ENCODE measurements at regions not wholly inside any gene's neighbourhood (a gene's known extent, or its start where the extent isn't known, plus 50 kb on each side); places are given as distances from the start of the nearest gene placed in this dataset.

- H3K27me3 Mint-ChIP-seq = no peaks in the 10 kb centered on the region
- H3K4me1 Mint-ChIP-seq = no peaks in the 10 kb centered on the region
- no peak for DNase-seq
- ChIA-PET POLR2A (no interaction called here), CTCF (interaction anchor here in 1 of 2 donors (0.6 kb wide), 1 partner anchor 81 kb away, joined by 5 read pairs; no protein-coding TSS in a partner anchor)
- H3K4me1 ChIP-seq (ENCODE audit: control insufficient read depth in 1 of 2, extremely low read depth in 1 of 2, insufficient read depth in 2 of 2, low read length in 2 of 2) = no peaks in the 10 kb centered on the region
- WGBS (ENCODE audit: insufficient coverage) = no CpG with 5 or more reads among the region's 3 CpGs
- H3K27me3 ChIP-seq (replicated peaks in 1 of 2; ENCODE audit: control insufficient read depth in 2 of 2, extremely low read depth in 1 of 2, insufficient read depth in 2 of 2, low read length in 1 of 2) = no peaks in the 10 kb centered on the region
- H3K27ac Mint-ChIP-seq = no peak overlapping the region
- H3K27ac ChIP-seq (ENCODE audit: low read length) = no peak overlapping the region
- no peak for ATAC-seq (replicated peaks in 1 of 4)
- no peak overlapping the region for H3K4me3 ChIP-seq (ENCODE audit: control insufficient read depth in 1 of 2, extremely low read depth in 1 of 2, low read length in 1 of 2)
- peaks cover 0 to 6% (median 2%) of the 10 kb centered on the region in 3 donors for H3K9me3 Mint-ChIP-seq
- no peaks in the 10 kb centered on the region for H3K36me3 ChIP-seq (ENCODE audit: control insufficient read depth in 2 of 2, extremely low read depth in 1 of 2, insufficient read depth in 1 of 2, low read length in 1 of 2)
- no peak overlapping the region for H3K4me3 Mint-ChIP-seq
- H3K36me3 Mint-ChIP-seq = no peaks in the 10 kb centered on the region
- H3K9me3 ChIP-seq = no peaks in the 10 kb centered on the region
Observed at GRCh38 chr1:220976390-220976789, 97.1 kb downstream of the HLX start.

- Mint-ChIP-seq H3K9me3 (no peaks in the 10 kb centered on the region), H3K36me3 (no peaks in the 10 kb centered on the region), H3K4me1 (no peaks in the 10 kb centered on the region), H3K27me3 (no peaks in the 10 kb centered on the region), H3K27ac (no peak overlapping the region), H3K4me3 (no peak overlapping the region)
- Histone ChIP-seq H3K27ac (ENCODE audit: low read length) (no peak overlapping the region), H3K36me3 (ENCODE audit: control insufficient read depth in 2 of 2, extremely low read depth in 1 of 2, insufficient read depth in 1 of 2, low read length in 1 of 2) (no peaks in the 10 kb centered on the region), H3K27me3 (replicated peaks in 1 of 2; ENCODE audit: control insufficient read depth in 2 of 2, extremely low read depth in 1 of 2, insufficient read depth in 2 of 2, low read length in 1 of 2) (no peaks in the 10 kb centered on the region), H3K4me1 (ENCODE audit: control insufficient read depth in 1 of 2, extremely low read depth in 1 of 2, insufficient read depth in 2 of 2, low read length in 2 of 2) (no peaks in the 10 kb centered on the region), H3K4me3 (ENCODE audit: control insufficient read depth in 1 of 2, extremely low read depth in 1 of 2, low read length in 1 of 2) (no peak overlapping the region), H3K9me3 (no peaks in the 10 kb centered on the region)
- no peak for ATAC-seq (replicated peaks in 1 of 4)
- ChIA-PET CTCF (no interaction called here), POLR2A (no interaction called here)
- WGBS (ENCODE audit: insufficient coverage) = 33% methylated on average over 1 of the region's 3 CpGs
- no peak for DNase-seq
Observed at GRCh38 chr1:220979371-220979770, 100.1 kb downstream of the HLX start.

DNA sequence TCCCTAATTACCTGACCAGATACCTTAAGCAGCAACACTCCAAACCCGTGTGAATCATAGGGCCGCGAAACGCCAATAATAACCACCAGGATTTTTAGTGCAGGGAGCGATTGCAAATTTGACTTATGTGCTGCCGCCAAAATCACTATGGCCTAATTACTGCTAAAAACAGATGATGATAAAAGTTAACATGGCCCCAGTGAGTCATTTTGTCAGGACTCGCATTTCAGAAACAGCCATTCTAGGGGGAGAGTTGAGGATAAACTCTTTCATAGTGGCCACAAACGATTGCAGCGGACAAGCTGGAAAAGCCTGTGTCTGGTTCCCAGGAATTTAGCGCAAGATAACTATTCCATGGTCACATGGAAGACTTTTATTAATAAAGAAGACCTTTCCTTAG lies 103.4 kb downstream of the HLX start:
- ATAC-seq (replicated peaks in 1 of 4) = no peak
- WGBS (ENCODE audit: insufficient coverage) = 94% methylated on average over 6 of the region's 10 CpGs
- POLR2A ChIA-PET = no interaction called here

DNA sequence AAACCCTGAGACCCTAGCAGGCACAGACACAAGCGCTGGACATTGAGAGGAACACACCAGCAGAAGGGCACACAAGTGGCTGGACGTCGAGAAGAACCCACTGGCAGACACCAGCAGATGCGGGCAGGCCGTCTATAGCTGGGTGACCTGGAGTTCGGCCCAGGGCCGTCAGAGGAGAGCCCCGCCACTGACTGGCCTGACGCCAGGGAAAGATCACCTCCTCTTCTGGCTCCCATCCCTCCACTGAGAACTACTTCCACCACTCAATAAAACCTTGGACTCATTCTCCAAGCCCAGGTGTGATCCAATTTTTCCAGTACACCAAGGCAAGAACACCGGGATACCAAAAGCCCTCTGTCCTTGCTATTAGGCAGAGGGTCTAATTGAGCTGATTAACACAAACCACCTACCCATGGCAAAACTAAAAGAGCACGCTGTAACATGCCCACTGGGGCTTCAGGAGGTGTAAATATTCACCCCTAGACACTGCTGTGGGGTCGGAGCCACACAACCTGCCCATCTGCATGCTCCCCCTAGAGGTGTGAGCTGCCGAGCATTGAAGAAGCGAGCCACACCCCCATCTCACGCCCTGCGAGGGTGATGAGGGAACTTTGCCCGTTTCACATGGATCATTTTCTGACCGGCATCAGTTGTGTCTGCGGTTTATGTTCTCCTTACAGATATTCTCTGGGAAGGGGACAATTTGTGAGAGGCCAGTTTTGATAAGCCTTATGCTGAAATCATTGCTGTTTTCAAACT lies 104.8 kb downstream of the HLX start:
- ChIA-PET POLR2A (no interaction called here), CTCF (no interaction called here)
- H3K27me3 Mint-ChIP-seq = no peaks in the 10 kb centered on the region
- Histone ChIP-seq H3K4me3 (ENCODE audit: control insufficient read depth in 1 of 2, extremely low read depth in 1 of 2, low read length in 1 of 2) (no peak overlapping the region), H3K36me3 (ENCODE audit: control insufficient read depth in 2 of 2, extremely low read depth in 1 of 2, insufficient read depth in 1 of 2, low read length in 1 of 2) (no peaks in the 10 kb centered on the region), H3K9me3 (no peaks in the 10 kb centered on the region), H3K27me3 (replicated peaks in 1 of 2; ENCODE audit: control insufficient read depth in 2 of 2, extremely low read depth in 1 of 2, insufficient read depth in 2 of 2, low read length in 1 of 2) (no peaks in the 10 kb centered on the region), H3K4me1 (ENCODE audit: control insufficient read depth in 1 of 2, extremely low read depth in 1 of 2, insufficient read depth in 2 of 2, low read length in 2 of 2) (no peaks in the 10 kb centered on the region), H3K27ac (ENCODE audit: low read length) (no peak overlapping the region)
- no peak for DNase-seq
- ATAC-seq (replicated peaks in 1 of 4) = no peak
- 87% methylated on average over 17 of the region's 19 CpGs for WGBS (ENCODE audit: insufficient coverage)
- H3K27ac Mint-ChIP-seq = no peak overlapping the region
- H3K4me3 Mint-ChIP-seq = no peak overlapping the region
- no peaks in the 10 kb centered on the region for H3K4me1 Mint-ChIP-seq
- H3K36me3 Mint-ChIP-seq = no peaks in the 10 kb centered on the region
- H3K9me3 Mint-ChIP-seq = peaks cover 0 to 5% (median under 1%) of the 10 kb centered on the region in 3 donors

More for the DNA sequence above, 103.4 kb downstream of the HLX start:
- CTCF ChIA-PET = no interaction called here
- Histone ChIP-seq H3K9me3 (no peaks in the 10 kb centered on the region), H3K4me3 (ENCODE audit: control insufficient read depth in 1 of 2, extremely low read depth in 1 of 2, low read length in 1 of 2) (no peak overlapping the region), H3K27me3 (replicated peaks in 1 of 2; ENCODE audit: control insufficient read depth in 2 of 2, extremely low read depth in 1 of 2, insufficient read depth in 2 of 2, low read length in 1 of 2) (no peaks in the 10 kb centered on the region), H3K4me1 (ENCODE audit: control insufficient read depth in 1 of 2, extremely low read depth in 1 of 2, insufficient read depth in 2 of 2, low read length in 2 of 2) (no peaks in the 10 kb centered on the region), H3K36me3 (ENCODE audit: control insufficient read depth in 2 of 2, extremely low read depth in 1 of 2, insufficient read depth in 1 of 2, low read length in 1 of 2) (no peaks in the 10 kb centered on the region), H3K27ac (ENCODE audit: low read length) (no peak overlapping the region)
- Mint-ChIP-seq H3K36me3 (no peaks in the 10 kb centered on the region), H3K27me3 (no peaks in the 10 kb centered on the region), H3K4me3 (no peak overlapping the region), H3K4me1 (no peaks in the 10 kb centered on the region), H3K27ac (no peak overlapping the region), H3K9me3 (peaks cover 0 to 5% (median 0%) of the 10 kb centered on the region in 3 donors)
- DNase-seq = no peak

DNA sequence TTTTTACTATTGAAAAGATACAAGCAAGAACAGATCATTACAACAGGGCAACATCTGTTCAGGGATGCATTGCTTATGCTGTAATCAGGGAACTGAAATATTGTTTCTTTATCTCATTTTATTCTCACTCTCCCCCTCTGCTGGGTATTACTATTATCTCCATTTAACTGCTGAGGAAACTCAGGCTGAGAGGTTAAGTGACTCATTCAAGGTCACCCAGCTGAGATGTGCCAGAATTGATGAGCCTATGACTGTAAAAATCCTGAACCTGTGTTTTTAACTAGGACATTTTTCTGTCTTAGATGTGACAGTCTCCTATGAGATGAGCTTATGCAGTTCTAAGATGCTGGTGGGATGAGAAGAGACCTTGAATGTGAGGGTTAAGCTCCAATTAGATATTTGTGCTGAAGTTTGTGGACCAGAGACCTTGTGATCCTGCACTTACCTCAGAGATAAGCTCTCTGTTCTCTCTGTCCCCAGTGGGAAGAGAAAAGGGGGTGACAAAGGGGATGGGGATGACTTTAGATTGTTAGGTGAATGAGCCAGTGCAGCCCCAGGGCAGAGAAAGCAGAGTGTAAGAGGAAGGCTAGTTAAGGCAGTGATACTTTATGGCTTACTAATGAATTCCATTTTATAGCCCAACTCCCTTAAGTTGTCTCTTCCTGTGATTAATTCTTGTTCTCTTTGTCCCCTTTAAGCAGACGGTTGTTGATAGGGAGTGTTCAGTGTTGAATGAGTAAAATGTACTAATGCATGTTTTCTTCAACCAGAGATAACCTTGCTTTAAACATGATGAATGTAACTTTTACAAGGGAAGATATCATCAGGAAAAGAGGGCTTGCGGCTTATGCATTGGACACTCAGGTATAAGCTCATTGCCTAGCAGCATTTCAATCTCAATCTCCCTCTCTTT lies 111.4 kb downstream of the HLX start:
- no peak overlapping the region for H3K27ac Mint-ChIP-seq
- CTCF ChIA-PET = no interaction called here
- no peak overlapping the region for H3K4me3 ChIP-seq (ENCODE audit: control insufficient read depth in 1 of 2, extremely low read depth in 1 of 2, low read length in 1 of 2)
- no peaks in the 10 kb centered on the region for H3K36me3 Mint-ChIP-seq
- H3K9me3 ChIP-seq = no peaks in the 10 kb centered on the region
- H3K4me1 ChIP-seq (ENCODE audit: control insufficient read depth in 1 of 2, extremely low read depth in 1 of 2, insufficient read depth in 2 of 2, low read length in 2 of 2) = no peaks in the 10 kb centered on the region
- no CpG with 5 or more reads among the region's 2 CpGs for WGBS (ENCODE audit: insufficient coverage)
- DNase-seq = no peak
- H3K4me3 Mint-ChIP-seq = no peak overlapping the region
- no peaks in the 10 kb centered on the region for H3K36me3 ChIP-seq (ENCODE audit: control insufficient read depth in 2 of 2, extremely low read depth in 1 of 2, insufficient read depth in 1 of 2, low read length in 1 of 2)
- H3K9me3 Mint-ChIP-seq = peaks cover 0 to 3% (median under 1%) of the 10 kb centered on the region in 3 donors
- no peak overlapping the region for H3K27ac ChIP-seq (ENCODE audit: low read length)
- H3K27me3 ChIP-seq (replicated peaks in 1 of 2; ENCODE audit: control insufficient read depth in 2 of 2, extremely low read depth in 1 of 2, insufficient read depth in 2 of 2, low read length in 1 of 2) = no peaks in the 10 kb centered on the region
- POLR2A ChIA-PET = no interaction called here
- ATAC-seq (replicated peaks in 1 of 4) = no peak
- no peaks in the 10 kb centered on the region for H3K4me1 Mint-ChIP-seq
- H3K27me3 Mint-ChIP-seq = peaks cover 0 to 8% of the 10 kb centered on the region in 2 donors

GRCh38 chr1:220991506-220991905 lies 112.3 kb downstream of the HLX start:
- Mint-ChIP-seq H3K9me3 (peaks cover 0 to 3% (median 0%) of the 10 kb centered on the region in 3 donors), H3K27me3 (peaks cover 0 to 8% of the 10 kb centered on the region in 2 donors), H3K27ac (no peak overlapping the region), H3K4me3 (no peak overlapping the region), H3K4me1 (no peaks in the 10 kb centered on the region), H3K36me3 (no peaks in the 10 kb centered on the region)
- H3K4me1 ChIP-seq (ENCODE audit: control insufficient read depth in 1 of 2, extremely low read depth in 1 of 2, insufficient read depth in 2 of 2, low read length in 2 of 2) = no peaks in the 10 kb centered on the region
- no peaks in the 10 kb centered on the region for H3K27me3 ChIP-seq (replicated peaks in 1 of 2; ENCODE audit: control insufficient read depth in 2 of 2, extremely low read depth in 1 of 2, insufficient read depth in 2 of 2, low read length in 1 of 2)
- H3K27ac ChIP-seq (ENCODE audit: low read length) = no peak overlapping the region
- no peaks in the 10 kb centered on the region for H3K36me3 ChIP-seq (ENCODE audit: control insufficient read depth in 2 of 2, extremely low read depth in 1 of 2, insufficient read depth in 1 of 2, low read length in 1 of 2)
- DNase-seq = no peak
- H3K9me3 ChIP-seq = no peaks in the 10 kb centered on the region
- ChIA-PET POLR2A (no interaction called here), CTCF (no interaction called here)
- no CpG with 5 or more reads among the region's 4 CpGs for WGBS (ENCODE audit: insufficient coverage)
- ATAC-seq (replicated peaks in 1 of 4) = no peak
- no peak overlapping the region for H3K4me3 ChIP-seq (ENCODE audit: control insufficient read depth in 1 of 2, extremely low read depth in 1 of 2, low read length in 1 of 2)
